Uterus (tissue), 2 donors: ENCODE measurements at regions not wholly inside any gene's neighbourhood (a gene's known extent, or its start where the extent isn't known, plus 50 kb on each side); places are given as distances from the start of the nearest gene placed in this dataset.

Source experiments
- CTCF ChIP-seq, 4 experiments: fragments of 200-600 bp in 2 of 4; fragments of 450-650 bp in 2 of 4; sonication (generic) in 2 of 4; IDR thresholded peaks; one replicate each; pipeline ENCODE4 v1.5.1; 2016 to 2019; ENCODE audit warnings: antibody characterized with exemption in 4 of 4, mild to moderate bottlenecking in 2 of 4, moderate library complexity in 1 of 4
- POLR2A ChIP-seq, 2 donors: fragments of 450-650 bp; IDR thresholded peaks; one replicate each; pipeline ENCODE4 v1.6.1; 2016; ENCODE audit warnings: antibody characterized with exemption in 2 of 2, mild to moderate bottlenecking in 1 of 2, moderate library complexity in 1 of 2

DNA sequence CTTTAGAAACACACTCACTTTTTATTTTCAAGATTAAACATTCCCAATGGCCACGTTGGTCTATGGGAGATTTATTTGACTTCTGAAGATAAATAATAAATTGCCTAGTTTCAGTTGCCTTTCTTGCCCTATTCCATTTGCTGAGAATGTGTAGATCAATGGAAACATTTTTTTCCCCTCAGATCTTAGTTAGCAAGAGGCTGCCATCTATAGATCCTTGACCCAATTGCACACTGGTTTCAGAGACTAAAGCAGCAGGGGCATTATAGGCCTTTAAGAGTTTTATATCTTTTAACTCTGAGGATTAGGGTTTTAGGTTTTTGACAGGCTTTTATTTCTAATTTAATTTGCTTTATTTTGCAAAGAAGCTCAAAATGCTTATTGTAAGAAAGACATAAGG, 163.2 kb upstream of the GPR26 start:
- TF ChIP-seq CTCF (IDR thresholded peaks at IDR 0.05) (no peak), POLR2A (IDR thresholded peaks at IDR 0.05) (no peak)
